GM18858 (cell line): ENCODE measurements at regions not wholly inside any gene's neighbourhood (a gene's known extent, or its start where the extent isn't known, plus 50 kb on each side); places are given as distances from the start of the nearest gene placed in this dataset.
"Not testable (repeated sequence)": the region's sequence is repeated elsewhere in the genome, so short reads cannot be mapped to it uniquely, and the experiment has no call there.

Source experiments
- ATAC-seq: cut with Tn5 transposase; IDR thresholded peaks from one replicate; pipeline ENCODE4 v1.9.1; 2021; ENCODE audit not compliant: unreplicated experiment

- no peak for ATAC-seq
Observed at GRCh38 chr11:49499117-49499516, 290.7 kb upstream of the FOLH1 start.

GRCh38 chr11:49505231-49505630 is 296.8 kb upstream of the FOLH1 start:
- ATAC-seq, result no peak

- ATAC-seq, result peak; percentile 94
Observed at GRCh38 chr11:49526240-49526829, 317.9 kb upstream of the FOLH1 start.

- no peak for ATAC-seq
Observed at GRCh38 chr11:49533204-49533603, 324.8 kb upstream of the FOLH1 start.

- ATAC-seq, result not testable (repeated sequence)
Observed at GRCh38 chr11:49538927-49539326, 330.5 kb upstream of the FOLH1 start.

GRCh38 chr11:49558261-49558847 is 350.0 kb upstream of the FOLH1 start:
- not testable (repeated sequence) for ATAC-seq

GRCh38 chr11:49560593-49560992 is 352.2 kb upstream of the FOLH1 start:
- ATAC-seq, result not testable (repeated sequence)

- ATAC-seq, result not testable (repeated sequence)
Observed at GRCh38 chr11:49561240-49561880, 353.0 kb upstream of the FOLH1 start.

GRCh38 chr11:49562262-49562661 is 353.9 kb upstream of the FOLH1 start:
- not testable (repeated sequence) for ATAC-seq

- ATAC-seq, result not testable (repeated sequence)
Observed at GRCh38 chr11:49579492-49579891, 371.1 kb upstream of the FOLH1 start.

- not testable (repeated sequence) for ATAC-seq
Observed at GRCh38 chr11:49585495-49585894, 366.7 kb upstream of the OR4C13 start.

- not testable (repeated sequence) for ATAC-seq
Observed at GRCh38 chr11:49608892-49609291, 343.3 kb upstream of the OR4C13 start.

GRCh38 chr11:49623872-49624271 is 328.3 kb upstream of the OR4C13 start:
- ATAC-seq, result not testable (repeated sequence)

- not testable (repeated sequence) for ATAC-seq
Observed at GRCh38 chr11:49670705-49671104, 281.5 kb upstream of the OR4C13 start.

GRCh38 chr11:49702121-49702520 is 250.1 kb upstream of the OR4C13 start:
- not testable (repeated sequence) for ATAC-seq

GRCh38 chr11:49750447-49750846 is 201.7 kb upstream of the OR4C13 start:
- not testable (repeated sequence) for ATAC-seq

GRCh38 chr11:49750960-49751359 is 201.2 kb upstream of the OR4C13 start:
- ATAC-seq, result not testable (repeated sequence)

GRCh38 chr11:49780791-49781190 is 171.4 kb upstream of the OR4C13 start:
- ATAC-seq, result not testable (repeated sequence)

- ATAC-seq, result not testable (repeated sequence)
Observed at GRCh38 chr11:49782000-49782399, 170.2 kb upstream of the OR4C13 start.

- ATAC-seq, result not testable (repeated sequence)
Observed at GRCh38 chr11:49783841-49784240, 168.3 kb upstream of the OR4C13 start.

- ATAC-seq, result not testable (repeated sequence)
Observed at GRCh38 chr11:49789787-49790186, 162.4 kb upstream of the OR4C13 start.

GRCh38 chr11:49798206-49798837 is 153.9 kb upstream of the OR4C13 start:
- ATAC-seq, result not testable (repeated sequence)
